ENCODE measurements at regions not wholly inside any gene's neighbourhood (a gene's known extent, or its start where the extent isn't known, plus 50 kb on each side); places are given as distances from the start of the nearest gene placed in this dataset.

DNA sequence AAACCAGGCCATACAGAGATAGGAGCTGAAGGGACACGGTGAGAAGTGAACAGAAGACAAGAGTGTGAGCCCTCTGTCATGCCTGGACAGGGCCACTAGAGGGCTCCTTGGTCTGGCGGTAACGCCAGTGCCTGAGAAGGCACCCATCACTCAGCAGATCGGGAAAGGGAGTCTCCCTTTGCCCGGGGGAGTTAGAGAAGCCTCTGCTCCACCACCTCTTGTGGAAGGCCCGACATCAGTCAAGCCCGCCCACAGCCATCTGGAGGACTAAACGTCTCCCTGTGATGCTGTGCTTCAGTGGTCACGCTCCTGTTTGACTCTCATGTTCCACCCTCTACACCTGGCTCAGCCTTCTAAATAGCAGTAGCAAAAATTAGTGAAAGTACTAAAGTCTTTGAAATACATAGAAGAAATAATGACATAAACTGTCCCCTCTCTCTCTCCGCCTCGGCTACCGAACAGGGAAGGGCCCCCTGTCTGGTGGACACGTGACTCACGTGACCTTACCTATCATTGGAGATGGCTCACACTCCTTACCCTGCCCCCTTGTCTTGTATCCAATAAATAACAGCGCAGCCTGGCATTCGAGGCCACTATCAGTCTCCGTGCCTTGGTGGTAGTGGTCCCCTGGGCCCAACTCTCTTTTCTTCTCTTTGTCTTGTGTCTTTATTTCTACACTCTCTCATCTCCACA lies 66.7 kb downstream of the RPP21 start:
- Histone ChIP-seq H3K27me3 (replicated peaks) (peaks cover 20% of the 10 kb centered on the region), H3K4me3 (ENCODE audit: low read depth, low read length) (no peak overlapping the region), H3K27ac (no peak overlapping the region), H3K36me3 (replicated peaks) (no peaks in the 10 kb centered on the region)
- peak; percentile 38 for DNase-seq
- in situ Hi-C loops (cut with HindIII; ENCODE audit: low pct_ligation_motif_present, low sequenced_read_pairs) = no loop called here
- TF ChIP-seq CTCF (IDR thresholded peaks at IDR 0.05; ENCODE audit: low read depth, low read length, missing control alignments) = peak; percentile 89

- peaks cover 18% of the 10 kb centered on the region for H3K27me3 ChIP-seq (replicated peaks)
- no peak for DNase-seq
- no peak for TF ChIP-seq CTCF (IDR thresholded peaks at IDR 0.05; ENCODE audit: low read depth, low read length, missing control alignments)
- H3K4me3 ChIP-seq (ENCODE audit: low read depth, low read length) = no peak overlapping the region
- no peak overlapping the region for H3K27ac ChIP-seq
- in situ Hi-C loops (cut with HindIII; ENCODE audit: low pct_ligation_motif_present, low sequenced_read_pairs) = no loop called here
- no peaks in the 10 kb centered on the region for H3K36me3 ChIP-seq (replicated peaks)
Observed at GRCh38 chr6:30418448-30418847, 70.9 kb upstream of the HLA-E start.

DNA sequence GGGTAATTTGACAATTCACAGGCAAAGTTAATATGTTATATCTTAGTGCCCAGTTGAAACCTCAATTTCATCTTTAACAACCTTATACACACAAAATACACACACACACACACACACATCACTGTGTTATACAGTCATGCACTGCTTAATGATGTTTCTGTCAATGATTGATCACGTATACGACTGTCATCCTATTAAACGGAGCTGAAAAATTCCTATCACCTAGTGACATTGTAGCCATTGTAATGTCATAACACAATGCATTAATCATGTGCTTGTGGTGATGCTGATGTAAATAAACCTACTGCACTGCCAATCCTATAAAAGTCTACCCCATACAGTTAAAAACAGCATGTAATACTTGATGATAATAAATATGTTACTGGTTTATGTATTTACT lies 64.8 kb upstream of the HLA-E start:
- no peak for TF ChIP-seq CTCF (IDR thresholded peaks at IDR 0.05; ENCODE audit: low read depth, low read length, missing control alignments)
- Histone ChIP-seq H3K4me3 (ENCODE audit: low read depth, low read length) (no peak overlapping the region), H3K27me3 (replicated peaks) (peaks cover 16% of the 10 kb centered on the region), H3K36me3 (replicated peaks) (no peaks in the 10 kb centered on the region), H3K27ac (no peak overlapping the region)
- no peak for DNase-seq
- in situ Hi-C loops (cut with HindIII; ENCODE audit: low pct_ligation_motif_present, low sequenced_read_pairs) = no loop called here
